K562 (cell line): ENCODE measurements at regions not wholly inside any gene's neighbourhood (a gene's known extent, or its start where the extent isn't known, plus 50 kb on each side); places are given as distances from the start of the nearest gene placed in this dataset.

Experiments
- ATAC-seq: fragments of 200-7000 bp; cut with Tn5 transposase; 3 replicates; pipeline ENCODE4 v1.9.1; 2020; ENCODE audit warnings: moderate library complexity
- BruUV-seq: library from RNA; stranded (reverse); fragments of 400-500 nt; replicated peaks from 2 replicates; lab custom pipeline; 2021; lab: Mats Ljungman, UMichigan
- CTCF ChIA-PET: fragments of 300-600 bp; formaldehyde crosslinking; extraction: SDS; loops from one replicate; lab custom pipeline; 2021; ENCODE audit warnings: low intra/inter-chr PET ratio; lab: Yijun Ruan, JAX
- POLR2A ChIA-PET: fragments of 300-600, 350-650 bp; sonication (Branson Sonifier 250); formaldehyde crosslinking; extraction: SDS; loops from one replicate; lab custom pipeline; 2021; ENCODE audit warnings: antibody characterized with exemption, inconsistent platforms; lab: Yijun Ruan, JAX
- DNase-seq, 4 experiments: peaks; one replicate each; pipeline versions ENCODE4 v3.0.0 to v3.0.0-alpha.2; 2011 to 2018; ENCODE audit warnings: low spot score in 3 of 4, mixed read lengths in 3 of 4; ENCODE audit errors: extremely low read depth in 1 of 4
- FAIRE-seq: peaks from 2 replicates; lab custom pipeline; 2011; peaks lifted over from hg19 to GRCh38; lab: Jason Lieb, UNC
- H2AFZ ChIP-seq: 2 replicates; pipeline ENCODE4 v1.6.0; 2011; ENCODE audit warnings: low read depth, low read length, control low read depth, inconsistent platforms
- H3K27ac ChIP-seq: fragments of 200-600 bp; 3 replicates; pipeline ENCODE4 v1.8.0; 2011; ENCODE audit warnings: low read depth, mild to moderate bottlenecking, control low read depth, inconsistent platforms, low read length, moderate library complexity, mixed read lengths; ENCODE audit errors: extremely low read depth
- H3K27me3 ChIP-seq, 2 experiments: fragments of 300-600 bp in 1 of 2; 2 replicates in 1 of 2; 3 replicates in 1 of 2; pipeline versions ENCODE4 v1.6.0 to v1.8.0; 2011; ENCODE audit warnings: inconsistent platforms in 2 of 2, low read length in 2 of 2, mild to moderate bottlenecking in 1 of 2, mixed read lengths in 1 of 2, moderate library complexity in 1 of 2; ENCODE audit not compliant: control insufficient read depth in 2 of 2, insufficient read depth in 2 of 2
- H3K36me3 ChIP-seq: fragments of 300-600 bp; 3 replicates; pipeline ENCODE4 v1.8.0; 2011; ENCODE audit warnings: mild to moderate bottlenecking, low read length, inconsistent platforms; ENCODE audit not compliant: control insufficient read depth, insufficient read depth
- H3K4me1 ChIP-seq, 2 experiments: fragments of 200-600 bp in 1 of 2; replicated peaks in 1 of 2; 2 replicates in 1 of 2; 3 replicates in 1 of 2; pipeline versions ENCODE4 v1.5.1 to v1.8.0; 2011; ENCODE audit warnings: inconsistent platforms in 2 of 2, low read length in 2 of 2, mild to moderate bottlenecking in 1 of 2, mixed read lengths in 1 of 2, moderate library complexity in 1 of 2; ENCODE audit not compliant: control insufficient read depth in 2 of 2, insufficient read depth in 2 of 2
- H3K4me2 ChIP-seq: 2 replicates; pipeline ENCODE4 v1.6.1; 2011; ENCODE audit warnings: low read length, control low read depth, inconsistent platforms, mixed read lengths; ENCODE audit not compliant: insufficient read depth
- H3K4me3 ChIP-seq: fragments of 200-600 bp; sonication (generic), shearing (Covaris generic); 2 replicates; pipeline ENCODE4 v1.5.1; 2016; ENCODE audit warnings: control low read depth, inconsistent platforms
- H3K79me2 ChIP-seq: fragments of 200-600 bp; 3 replicates; pipeline ENCODE4 v1.8.0; 2011; ENCODE audit warnings: low read length, inconsistent platforms; ENCODE audit not compliant: control insufficient read depth, insufficient read depth
- H3K9ac ChIP-seq, 2 experiments: 2 replicates each; pipeline versions ENCODE4 v1.6.0 to v1.6.1; 2011; ENCODE audit warnings: low read depth in 2 of 2, low read length in 2 of 2, control low read depth in 1 of 2, inconsistent platforms in 1 of 2, mild to moderate bottlenecking in 1 of 2, mixed read lengths in 1 of 2; ENCODE audit not compliant: insufficient read depth in 1 of 2
- H3K9me1 ChIP-seq: one replicate; pipeline ENCODE4 v1.6.0; 2011; ENCODE audit warnings: inconsistent platforms, mild to moderate bottlenecking, low read length, moderate library complexity; ENCODE audit not compliant: control insufficient read depth, insufficient read depth
- H3K9me3 ChIP-seq: replicated peaks from 2 replicates; pipeline ENCODE4 v1.5.1; 2011; ENCODE audit warnings: low read depth, low read length, inconsistent platforms; ENCODE audit not compliant: control insufficient read depth, insufficient read depth
- H4K20me1 ChIP-seq: replicated peaks from 2 replicates; pipeline ENCODE4 v1.6.1; 2011; ENCODE audit warnings: low read length, inconsistent platforms, mixed read lengths; ENCODE audit not compliant: control insufficient read depth, insufficient read depth
- RBM17 ChIP-seq: fragments of 200-400 bp; formaldehyde crosslinking; IDR thresholded peaks from 2 replicates; pipeline ENCODE4 v1.6.1; 2017; ENCODE audit warnings: low read depth, mild to moderate bottlenecking, low read length, borderline replicate concordance
- WGBS: fragments of 100-300 bp; shearing (Covaris generic); methylation state at CpG from one replicate; pipeline ENCODE4 v1.1.6; 2016; ENCODE audit warnings: low coverage, mixed read lengths; ENCODE audit not compliant: insufficient coverage; ENCODE audit errors: missing lambda C conversion rate; 5-methylcytosine and 5-hydroxymethylcytosine counted together
- in situ Hi-C: fragments of 300-500 bp; cut with MboI; formaldehyde crosslinking; loops from 4 replicates; pipeline ENCODE4 v1.15.0; 2018; ENCODE audit warnings: inconsistent platforms, mixed read lengths
- intact Hi-C: fragments of 100-400 bp; cut with micrococcal nuclease; formaldehyde crosslinking; loops from 2 replicates; pipeline ENCODE4 v1.14.2; 2022
- TF ChIP-seq, protein P1 (sequence below): fragments of 450-650 bp; formaldehyde crosslinking; IDR thresholded peaks from 2 replicates; pipeline ENCODE4 v1.4.0; 2022; ENCODE audit warnings: mild to moderate bottlenecking, moderate library complexity
- TF ChIP-seq, protein P2 (sequence below): fragments of 450-650 bp; IDR thresholded peaks from 2 replicates; pipeline ENCODE4 v1.6.1; 2016

DNA sequence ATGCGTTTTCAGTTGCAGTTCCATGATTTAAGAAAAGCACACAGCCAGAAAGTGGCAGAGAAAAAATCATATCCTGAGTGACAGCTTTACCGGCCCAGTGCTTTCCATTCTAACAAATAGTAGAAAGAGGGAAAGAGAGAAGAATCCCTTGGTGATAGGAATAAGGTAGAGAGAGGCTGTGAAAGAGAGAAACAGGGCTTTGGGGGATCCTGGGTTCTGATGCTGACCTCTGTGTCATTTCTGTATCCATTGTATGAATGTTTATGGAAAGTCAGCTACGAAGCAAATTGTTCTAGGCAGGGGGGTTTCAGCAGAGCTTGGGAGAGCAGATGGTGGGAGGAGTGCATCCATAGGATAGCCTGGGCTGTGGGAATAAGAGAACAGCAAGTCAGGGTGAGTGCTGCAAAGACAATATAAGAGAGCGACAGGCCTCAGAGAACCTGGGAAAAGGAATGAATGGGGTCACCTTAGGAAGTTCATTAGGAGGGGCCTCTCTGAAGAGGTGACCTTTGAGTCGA is 203.4 kb upstream of the TNP1 start:
- no peak overlapping the region for H3K4me3 ChIP-seq
- no peak for ATAC-seq
- no peaks in the 10 kb centered on the region for H3K9me3 ChIP-seq
- H3K4me2 ChIP-seq, result no peak overlapping the region
- no peaks in the 10 kb centered on the region for H3K79me2 ChIP-seq
- no peaks in the 10 kb centered on the region for H4K20me1 ChIP-seq
- POLR2A ChIA-PET, result no interaction called here
- no peak for DNase-seq
- H3K9ac ChIP-seq, result no peak overlapping the region
- peaks cover 0 to 27% of the 10 kb centered on the region in 2 experiments; a peak in 2 of 5 replicates for H3K4me1 ChIP-seq
- intact Hi-C loops, result loop anchor here (5.0 kb wide), 2 partner anchors 44 to 99 kb away; no protein-coding TSS in a partner anchor
- WGBS, result 51% methylated on average over 5 of the region's 5 CpGs
- no peak overlapping the region for H3K27ac ChIP-seq
- H3K36me3 ChIP-seq, result no peaks in the 10 kb centered on the region
- BruUV-seq, result no TSS peak
- H2AFZ ChIP-seq, result no peak overlapping the region
- TF ChIP-seq, protein P1, sequence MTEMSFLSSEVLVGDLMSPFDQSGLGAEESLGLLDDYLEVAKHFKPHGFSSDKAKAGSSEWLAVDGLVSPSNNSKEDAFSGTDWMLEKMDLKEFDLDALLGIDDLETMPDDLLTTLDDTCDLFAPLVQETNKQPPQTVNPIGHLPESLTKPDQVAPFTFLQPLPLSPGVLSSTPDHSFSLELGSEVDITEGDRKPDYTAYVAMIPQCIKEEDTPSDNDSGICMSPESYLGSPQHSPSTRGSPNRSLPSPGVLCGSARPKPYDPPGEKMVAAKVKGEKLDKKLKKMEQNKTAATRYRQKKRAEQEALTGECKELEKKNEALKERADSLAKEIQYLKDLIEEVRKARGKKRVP (CRISPR knock-in tag), result no peak
- TF ChIP-seq, protein P2, sequence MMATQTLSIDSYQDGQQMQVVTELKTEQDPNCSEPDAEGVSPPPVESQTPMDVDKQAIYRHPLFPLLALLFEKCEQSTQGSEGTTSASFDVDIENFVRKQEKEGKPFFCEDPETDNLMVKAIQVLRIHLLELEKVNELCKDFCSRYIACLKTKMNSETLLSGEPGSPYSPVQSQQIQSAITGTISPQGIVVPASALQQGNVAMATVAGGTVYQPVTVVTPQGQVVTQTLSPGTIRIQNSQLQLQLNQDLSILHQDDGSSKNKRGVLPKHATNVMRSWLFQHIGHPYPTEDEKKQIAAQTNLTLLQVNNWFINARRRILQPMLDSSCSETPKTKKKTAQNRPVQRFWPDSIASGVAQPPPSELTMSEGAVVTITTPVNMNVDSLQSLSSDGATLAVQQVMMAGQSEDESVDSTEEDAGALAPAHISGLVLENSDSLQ, result 0 out of 2 replicates have a peak, but pooled peaks have one; percentile 14
- no peak for TF ChIP-seq RBM17
- TF ChIP-seq, all 486 proteins: peak for 1
- in situ Hi-C loops, result no loop called here
- no peak for FAIRE-seq
- CTCF ChIA-PET, result no interaction called here
- Histone ChIP-seq H3K9me1 (peaks cover 3% of the 10 kb centered on the region), H3K27me3 (no peaks in the 10 kb centered on the region)
